GM12891 (cell line): ENCODE measurements at regions not wholly inside any gene's neighbourhood (a gene's known extent, or its start where the extent isn't known, plus 50 kb on each side); places are given as distances from the start of the nearest gene placed in this dataset.

ENCODE experiments used
- DNase-seq: peaks from one replicate; pipeline ENCODE4 v3.0.0; 2011; ENCODE audit warnings: low spot score; ENCODE audit not compliant: insufficient read length
- FAIRE-seq: peaks from 2 replicates; lab custom pipeline; 2011; peaks lifted over from hg19 to GRCh38; lab: Jason Lieb, UNC
- PAX5 ChIP-seq: IDR thresholded peaks from 2 replicates; pipeline ENCODE4 v1.6.1; 2011; ENCODE audit warnings: low read length, moderate library complexity, mild to moderate bottlenecking; ENCODE audit not compliant: insufficient read depth, severe bottlenecking
- POLR2A ChIP-seq: IDR thresholded peaks from 2 replicates; pipeline ENCODE4 v1.6.1; 2011; ENCODE audit warnings: low read depth, low read length, control low read depth
- POLR2AphosphoS5 ChIP-seq: IDR thresholded peaks from 2 replicates; pipeline ENCODE4 v1.6.1; 2011; ENCODE audit warnings: low read depth, low read length, control low read depth
- POU2F2 ChIP-seq: IDR thresholded peaks from 2 replicates; pipeline ENCODE4 v1.6.1; 2011; ENCODE audit warnings: low read depth, mild to moderate bottlenecking, control low read depth, low read length, moderate library complexity
- SPI1 ChIP-seq: IDR thresholded peaks from 2 replicates; pipeline ENCODE4 v1.6.1; 2011; ENCODE audit warnings: low read depth, low read length, control low read depth
- TAF1 ChIP-seq: IDR thresholded peaks from 2 replicates; pipeline ENCODE4 v1.6.1; 2011; ENCODE audit warnings: low read depth, low read length, control low read depth

- TF ChIP-seq PAX5, result no peak
- no peak for TF ChIP-seq POU2F2
- no peak for TF ChIP-seq POLR2AphosphoS5
- no peak for TF ChIP-seq TAF1
- no peak for TF ChIP-seq POLR2A
- TF ChIP-seq SPI1, result no peak
- FAIRE-seq (no peak), DNase-seq (no peak)
These were observed 275.3 kb downstream of the INSIG2 start for GRCh38 chr2:118363604-118364003.

- FAIRE-seq (no peak), DNase-seq (no peak)
- TF ChIP-seq POLR2AphosphoS5, result no peak
- TF ChIP-seq TAF1, result no peak
- no peak for TF ChIP-seq SPI1
- no peak for TF ChIP-seq POLR2A
- TF ChIP-seq PAX5, result no peak
- TF ChIP-seq POU2F2, result no peak
These were observed 267.8 kb downstream of the INSIG2 start for GRCh38 chr2:118356051-118356450.

DNA sequence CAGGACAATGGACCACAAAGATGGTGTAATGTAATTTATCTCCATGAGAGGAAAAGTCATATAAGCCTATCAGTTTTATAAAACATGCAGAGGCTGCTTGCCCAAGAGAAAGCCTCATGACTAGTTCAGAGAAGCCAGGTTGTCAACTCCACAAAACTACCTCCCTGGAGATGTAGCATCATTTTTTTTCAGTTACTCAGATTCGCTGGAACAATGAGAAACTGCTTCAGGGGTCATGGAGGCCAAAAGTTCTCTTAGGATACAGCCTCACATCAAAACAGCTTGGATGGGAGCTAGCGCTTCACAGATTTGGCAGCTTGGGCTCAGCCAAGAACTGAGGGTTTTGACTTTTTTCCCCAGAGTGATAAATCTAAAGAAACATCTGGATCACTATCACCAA lies 263.5 kb downstream of the INSIG2 start:
- FAIRE-seq (no peak), DNase-seq (no peak)
- TF ChIP-seq PAX5 (no peak), POLR2A (no peak), SPI1 (no peak), TAF1 (no peak), POU2F2 (no peak)

DNA sequence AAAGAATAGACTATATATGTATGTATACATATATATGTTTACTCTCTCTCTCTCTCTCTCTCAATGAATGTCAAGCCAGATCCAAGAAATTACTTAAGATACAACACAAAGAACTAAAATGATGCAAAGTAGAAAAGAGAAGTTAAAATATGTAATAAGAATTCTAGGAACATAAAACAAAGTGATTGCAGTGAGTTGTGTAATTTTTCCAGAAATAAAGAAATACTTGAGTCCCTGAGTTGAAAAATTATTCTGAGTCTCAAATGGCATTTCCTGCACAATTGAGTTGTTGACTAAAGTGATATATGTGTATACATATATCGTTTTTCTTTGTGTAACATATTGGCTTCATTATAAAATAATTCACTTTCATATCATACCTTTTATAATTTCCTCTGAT lies 262.4 kb downstream of the INSIG2 start:
- DNase-seq (no peak), FAIRE-seq (no peak)
- TF ChIP-seq POLR2A (no peak), SPI1 (no peak), POU2F2 (no peak), PAX5 (no peak), POLR2AphosphoS5 (no peak), TAF1 (no peak)

- no peak for FAIRE-seq
- no peak for TF ChIP-seq POLR2A
- TF ChIP-seq PAX5, result no peak
- no peak for TF ChIP-seq SPI1
- TF ChIP-seq POU2F2, result no peak
- TF ChIP-seq TAF1, result no peak
- no peak for TF ChIP-seq POLR2AphosphoS5
- no peak for DNase-seq
These were observed 261.1 kb downstream of the INSIG2 start for GRCh38 chr2:118349365-118349764.

- no peak for TF ChIP-seq POLR2AphosphoS5
- no peak for TF ChIP-seq POLR2A
- TF ChIP-seq SPI1, result peak; percentile 33; the same call in 1 of the 2 replicates
- TF ChIP-seq TAF1, result no peak
- no peak for TF ChIP-seq PAX5
- TF ChIP-seq POU2F2, result no peak
- DNase-seq (no peak), FAIRE-seq (no peak)
These were observed 260.2 kb downstream of the INSIG2 start for GRCh38 chr2:118348380-118349034.

DNA sequence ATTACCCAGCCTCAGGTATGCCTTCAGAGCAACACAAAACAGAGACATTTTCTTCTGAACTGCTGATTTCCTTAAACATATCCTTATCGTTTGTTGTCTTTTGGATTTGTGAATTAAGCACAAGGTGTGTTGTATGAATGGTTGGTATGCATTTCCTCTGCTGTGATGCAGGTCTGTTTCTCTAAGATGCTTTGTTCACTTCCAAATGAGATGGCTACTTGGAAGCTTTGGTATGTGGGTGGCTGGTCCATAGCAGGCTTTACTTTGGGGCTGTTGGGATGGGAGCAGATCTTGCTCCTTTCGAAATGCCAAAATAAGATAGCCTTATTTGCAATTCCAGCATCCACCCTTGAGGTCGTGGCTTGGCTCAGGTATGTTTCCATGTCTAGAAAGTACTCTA lies 257.2 kb downstream of the INSIG2 start:
- DNase-seq (no peak), FAIRE-seq (no peak)
- no peak for TF ChIP-seq POU2F2
- no peak for TF ChIP-seq TAF1
- TF ChIP-seq POLR2AphosphoS5, result no peak

GRCh38 chr2:118340103-118340502 lies 251.8 kb downstream of the INSIG2 start:
- FAIRE-seq, result no peak
- no peak for DNase-seq
- TF ChIP-seq POLR2AphosphoS5, result no peak
- no peak for TF ChIP-seq POLR2A
- no peak for TF ChIP-seq TAF1
- TF ChIP-seq SPI1, result no peak
- TF ChIP-seq PAX5, result no peak
- no peak for TF ChIP-seq POU2F2

- TF ChIP-seq SPI1, result no peak
- no peak for TF ChIP-seq TAF1
- DNase-seq (no peak), FAIRE-seq (no peak)
These were observed 251.1 kb downstream of the INSIG2 start for GRCh38 chr2:118339386-118339785.

GRCh38 chr2:118333664-118334063 lies 245.4 kb downstream of the INSIG2 start:
- no peak for DNase-seq
- no peak for FAIRE-seq
- TF ChIP-seq SPI1 (no peak), TAF1 (no peak), POU2F2 (no peak), POLR2A (no peak), PAX5 (no peak), POLR2AphosphoS5 (no peak)

GRCh38 chr2:118325321-118325955 lies 237.2 kb downstream of the INSIG2 start:
- no peak for FAIRE-seq
- no peak for DNase-seq
- TF ChIP-seq POLR2A, result no peak
- no peak for TF ChIP-seq SPI1
- TF ChIP-seq POLR2AphosphoS5, result no peak
- TF ChIP-seq TAF1, result no peak
- no peak for TF ChIP-seq POU2F2
- no peak for TF ChIP-seq PAX5
